GM23338 (cell line): ENCODE measurements at regions not wholly inside any gene's neighbourhood (a gene's known extent, or its start where the extent isn't known, plus 50 kb on each side); places are given as distances from the start of the nearest gene placed in this dataset.
"Not testable (repeated sequence)": the region's sequence is repeated elsewhere in the genome, so short reads cannot be mapped to it uniquely, and the experiment has no call there.

Experiments used
- ATAC-seq: fragments of 200-7000 bp; cut with Tn5 transposase; 3 replicates; pipeline ENCODE4 v1.9.1; 2020
- DNase-seq: peaks from one replicate; pipeline ENCODE4 v3.0.0-alpha.2; 2015; ENCODE audit warnings: low spot score
- H2AFZ ChIP-seq: fragments of 200-600 bp; sonication (generic); 2 replicates; pipeline ENCODE4 v1.8.0; 2016; ENCODE audit warnings: antibody characterized with exemption, mild to moderate bottlenecking, moderate library complexity
- H3F3A ChIP-seq: fragments of 200-600 bp; sonication (generic); replicated peaks from 2 replicates; pipeline ENCODE4 v1.8.0; 2017; ENCODE audit warnings: antibody characterized with exemption, mixed run types, low read depth
- H3K27ac ChIP-seq: fragments of 200-600 bp; sonication (generic); 2 replicates; pipeline ENCODE4 v1.6.1; 2016; ENCODE audit warnings: low read depth
- H3K27me3 ChIP-seq: fragments of 200-600 bp; sonication (generic); 2 replicates; pipeline ENCODE4 v1.8.0; 2016; ENCODE audit warnings: mild to moderate bottlenecking, mixed run types, moderate library complexity; ENCODE audit not compliant: insufficient read depth
- H3K36me3 ChIP-seq: fragments of 200-600 bp; sonication (generic); 2 replicates; pipeline ENCODE4 v1.8.0; 2016; ENCODE audit warnings: mild to moderate bottlenecking; ENCODE audit not compliant: insufficient read depth
- H3K4me1 ChIP-seq: fragments of 200-600 bp; sonication (generic); 2 replicates; pipeline ENCODE4 v1.8.0; 2016; ENCODE audit warnings: mild to moderate bottlenecking, moderate library complexity; ENCODE audit not compliant: insufficient read depth
- H3K4me2 ChIP-seq: fragments of 200-600 bp; sonication (generic); 2 replicates; pipeline ENCODE4 v1.7.1; 2017; ENCODE audit warnings: mixed run types
- H3K4me3 ChIP-seq: fragments of 200-600 bp; sonication (generic); 2 replicates; pipeline ENCODE4 v1.6.1; 2016; ENCODE audit warnings: mixed run types
- H3K79me2 ChIP-seq: fragments of 200-600 bp; sonication (generic); replicated peaks from 2 replicates; pipeline ENCODE4 v1.8.0; 2017; ENCODE audit warnings: mild to moderate bottlenecking; ENCODE audit not compliant: insufficient read depth
- H3K9me2 ChIP-seq: fragments of 200-600 bp; sonication (generic); 2 replicates; pipeline ENCODE4 v1.8.0; 2017; ENCODE audit not compliant: insufficient read depth
- H4K20me1 ChIP-seq: fragments of 200-600 bp; sonication (generic); replicated peaks from 2 replicates; pipeline ENCODE4 v1.8.0; 2017; ENCODE audit warnings: mild to moderate bottlenecking; ENCODE audit not compliant: insufficient read depth
- H3K27ac Mint-ChIP-seq: 2 replicates; pipeline ENCODE4 v1.8.0; 2020; ENCODE audit warnings: inconsistent platforms, mild to moderate bottlenecking, moderate library complexity, mixed read lengths
- H3K27me3 Mint-ChIP-seq: 3 replicates; pipeline ENCODE4 v1.8.0; 2022; ENCODE audit warnings: low read depth, mild to moderate bottlenecking, moderate library complexity, mixed read lengths, inconsistent platforms; ENCODE audit not compliant: insufficient read depth, poor library complexity
- H3K36me3 Mint-ChIP-seq: 3 replicates; pipeline ENCODE4 v1.8.0; 2021; ENCODE audit warnings: low read depth, mild to moderate bottlenecking, inconsistent platforms, moderate library complexity, mixed read lengths
- H3K4me1 Mint-ChIP-seq: 3 replicates; pipeline ENCODE4 v1.8.0; 2020; ENCODE audit warnings: mild to moderate bottlenecking, inconsistent platforms, mixed read lengths
- H3K4me3 Mint-ChIP-seq: 3 replicates; pipeline ENCODE4 v1.8.0; 2021; ENCODE audit warnings: moderate library complexity, mild to moderate bottlenecking, inconsistent platforms, mixed read lengths
- H3K9me3 Mint-ChIP-seq: 3 replicates; pipeline ENCODE4 v1.8.0; 2020; ENCODE audit warnings: moderate library complexity, mild to moderate bottlenecking, inconsistent platforms, mixed read lengths
- ZNF462 ChIP-seq: fragments of 250-450 bp; sonication (Bioruptor Pico); IDR thresholded peaks from 2 replicates; pipeline ENCODE4 v1.5.0; 2020; ENCODE audit warnings: mild to moderate bottlenecking, moderate library complexity
- TF ChIP-seq, protein P1 (sequence below): IDR thresholded peaks from 2 replicates; pipeline ENCODE4 v1.6.1; 2016; ENCODE audit warnings: antibody characterized with exemption
- TF ChIP-seq, protein P2 (sequence below), 2 experiments: fragments of 200-600 bp in 1 of 2; sonication (generic) in 1 of 2; conservative IDR thresholded peaks; 2 replicates each; pipeline versions ENCODE4 v1.5.1 to v1.6.1; 2016 to 2017; ENCODE audit warnings: antibody characterized with exemption in 2 of 2, low read depth in 2 of 2, mild to moderate bottlenecking in 2 of 2, moderate library complexity in 1 of 2

- TF ChIP-seq ZNF462 (CRISPR knock-in tag): no peak
- TF ChIP-seq, protein P1, sequence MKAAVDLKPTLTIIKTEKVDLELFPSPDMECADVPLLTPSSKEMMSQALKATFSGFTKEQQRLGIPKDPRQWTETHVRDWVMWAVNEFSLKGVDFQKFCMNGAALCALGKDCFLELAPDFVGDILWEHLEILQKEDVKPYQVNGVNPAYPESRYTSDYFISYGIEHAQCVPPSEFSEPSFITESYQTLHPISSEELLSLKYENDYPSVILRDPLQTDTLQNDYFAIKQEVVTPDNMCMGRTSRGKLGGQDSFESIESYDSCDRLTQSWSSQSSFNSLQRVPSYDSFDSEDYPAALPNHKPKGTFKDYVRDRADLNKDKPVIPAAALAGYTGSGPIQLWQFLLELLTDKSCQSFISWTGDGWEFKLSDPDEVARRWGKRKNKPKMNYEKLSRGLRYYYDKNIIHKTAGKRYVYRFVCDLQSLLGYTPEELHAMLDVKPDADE: no peak
- TF ChIP-seq, protein P2, sequence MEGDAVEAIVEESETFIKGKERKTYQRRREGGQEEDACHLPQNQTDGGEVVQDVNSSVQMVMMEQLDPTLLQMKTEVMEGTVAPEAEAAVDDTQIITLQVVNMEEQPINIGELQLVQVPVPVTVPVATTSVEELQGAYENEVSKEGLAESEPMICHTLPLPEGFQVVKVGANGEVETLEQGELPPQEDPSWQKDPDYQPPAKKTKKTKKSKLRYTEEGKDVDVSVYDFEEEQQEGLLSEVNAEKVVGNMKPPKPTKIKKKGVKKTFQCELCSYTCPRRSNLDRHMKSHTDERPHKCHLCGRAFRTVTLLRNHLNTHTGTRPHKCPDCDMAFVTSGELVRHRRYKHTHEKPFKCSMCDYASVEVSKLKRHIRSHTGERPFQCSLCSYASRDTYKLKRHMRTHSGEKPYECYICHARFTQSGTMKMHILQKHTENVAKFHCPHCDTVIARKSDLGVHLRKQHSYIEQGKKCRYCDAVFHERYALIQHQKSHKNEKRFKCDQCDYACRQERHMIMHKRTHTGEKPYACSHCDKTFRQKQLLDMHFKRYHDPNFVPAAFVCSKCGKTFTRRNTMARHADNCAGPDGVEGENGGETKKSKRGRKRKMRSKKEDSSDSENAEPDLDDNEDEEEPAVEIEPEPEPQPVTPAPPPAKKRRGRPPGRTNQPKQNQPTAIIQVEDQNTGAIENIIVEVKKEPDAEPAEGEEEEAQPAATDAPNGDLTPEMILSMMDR (conservative IDR thresholded peaks at IDR 0.05; ENCODE audit: low read depth in 2 of 2): no peak
Measured at GRCh38 chr1:55786396-55786795, 571.2 kb upstream of the USP24 start (continued).

DNA sequence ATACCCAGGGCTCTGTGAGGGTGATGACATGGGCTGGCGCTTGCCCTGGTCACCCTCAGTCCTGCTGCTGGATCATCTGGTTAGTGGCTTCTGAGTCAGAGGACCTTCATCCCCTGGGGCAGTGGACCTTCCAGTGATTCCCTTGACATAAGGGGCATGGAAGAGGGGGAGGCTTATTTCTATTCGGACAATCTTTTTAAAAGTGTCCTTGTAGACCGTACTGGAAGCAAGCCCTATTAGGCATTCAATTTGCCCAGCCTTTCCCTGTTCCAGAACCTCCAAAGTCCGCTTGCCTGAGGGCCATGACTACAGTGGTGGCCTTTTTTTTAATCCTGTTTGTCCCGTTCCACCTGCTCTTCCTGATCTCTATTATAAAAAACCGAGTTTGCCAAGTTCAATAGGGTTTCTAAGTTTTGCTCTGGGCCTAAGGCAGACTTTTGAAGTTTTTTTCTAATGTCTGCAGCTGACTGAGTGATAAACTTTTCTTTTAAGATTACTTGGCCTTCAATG is 569.8 kb upstream of the USP24 start:
- not testable (repeated sequence) for DNase-seq, H3K27me3 Mint-ChIP-seq, H2AFZ ChIP-seq, ATAC-seq, H3K79me2 ChIP-seq, H3K36me3 ChIP-seq, H3K4me3 ChIP-seq, H3K27ac Mint-ChIP-seq, H3K27ac ChIP-seq, H4K20me1 ChIP-seq, H3K4me1 ChIP-seq, H3K4me2 ChIP-seq, H3K9me3 Mint-ChIP-seq, H3K27me3 ChIP-seq, H3F3A ChIP-seq, H3K36me3 Mint-ChIP-seq, H3K4me1 Mint-ChIP-seq, H3K4me3 Mint-ChIP-seq
- peaks cover 14% of the 10 kb centered on the region for H3K9me2 ChIP-seq
